HFFc6 (cell line): ENCODE measurements at regions not wholly inside any gene's neighbourhood (a gene's known extent, or its start where the extent isn't known, plus 50 kb on each side); places are given as distances from the start of the nearest gene placed in this dataset.

ENCODE experiments used
- DNase-seq: peaks from one replicate; pipeline ENCODE4 v3.0.0-alpha.2; 2018
- H3K27ac Mint-ChIP-seq: 2 replicates; pipeline ENCODE4 v1.8.0; 2020; ENCODE audit warnings: mild to moderate bottlenecking, mixed read lengths
- H3K27me3 Mint-ChIP-seq: 2 replicates; pipeline ENCODE4 v1.8.0; 2021; ENCODE audit warnings: mild to moderate bottlenecking, moderate library complexity, mixed read lengths; ENCODE audit not compliant: insufficient read depth
- H3K36me3 Mint-ChIP-seq: 2 replicates; pipeline ENCODE4 v1.8.0; 2021; ENCODE audit warnings: low read depth, mixed read lengths
- H3K4me1 Mint-ChIP-seq: 2 replicates; pipeline ENCODE4 v1.8.0; 2020; ENCODE audit warnings: low read depth, mixed read lengths
- H3K4me3 Mint-ChIP-seq: 2 replicates; pipeline ENCODE4 v1.8.0; 2020; ENCODE audit warnings: mild to moderate bottlenecking, moderate library complexity, mixed read lengths
- H3K9me3 Mint-ChIP-seq: 2 replicates; pipeline ENCODE4 v1.8.0; 2020; ENCODE audit warnings: mild to moderate bottlenecking, mixed read lengths
- TF ChIP-seq, protein P1 (sequence below): fragments of 200-600 bp; sonication (generic); IDR thresholded peaks from 2 replicates; pipeline ENCODE4 v1.5.0; 2021; ENCODE audit warnings: antibody characterized with exemption, mild to moderate bottlenecking

DNA sequence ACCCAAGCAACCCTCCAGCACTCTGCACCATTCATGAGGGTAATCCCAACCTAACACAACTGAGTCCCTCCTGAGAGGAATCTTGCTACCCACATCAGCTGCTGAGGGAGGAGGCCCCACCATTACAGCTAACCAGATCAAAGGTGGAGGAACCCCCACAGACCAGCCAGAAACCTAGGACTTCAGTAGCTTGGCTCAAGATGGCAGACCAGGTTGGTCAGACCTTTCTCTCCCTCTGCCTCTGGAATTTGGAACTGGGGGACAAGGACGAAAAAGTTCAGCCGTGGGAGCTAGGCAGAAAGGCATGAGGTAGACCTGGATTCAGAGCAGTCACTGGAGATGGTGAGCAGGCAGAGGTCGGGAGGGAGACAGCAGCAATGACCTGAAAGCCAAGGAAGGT, 101.3 kb upstream of the CACUL1 start:
- Mint-ChIP-seq H3K4me1 (no peaks in the 10 kb centered on the region), H3K27ac (no peak overlapping the region), H3K36me3 (no peaks in the 10 kb centered on the region), H3K9me3 (no peaks in the 10 kb centered on the region), H3K27me3 (peaks cover 25% of the 10 kb centered on the region), H3K4me3 (no peak overlapping the region)
- DNase-seq: no peak
- TF ChIP-seq, protein P1, sequence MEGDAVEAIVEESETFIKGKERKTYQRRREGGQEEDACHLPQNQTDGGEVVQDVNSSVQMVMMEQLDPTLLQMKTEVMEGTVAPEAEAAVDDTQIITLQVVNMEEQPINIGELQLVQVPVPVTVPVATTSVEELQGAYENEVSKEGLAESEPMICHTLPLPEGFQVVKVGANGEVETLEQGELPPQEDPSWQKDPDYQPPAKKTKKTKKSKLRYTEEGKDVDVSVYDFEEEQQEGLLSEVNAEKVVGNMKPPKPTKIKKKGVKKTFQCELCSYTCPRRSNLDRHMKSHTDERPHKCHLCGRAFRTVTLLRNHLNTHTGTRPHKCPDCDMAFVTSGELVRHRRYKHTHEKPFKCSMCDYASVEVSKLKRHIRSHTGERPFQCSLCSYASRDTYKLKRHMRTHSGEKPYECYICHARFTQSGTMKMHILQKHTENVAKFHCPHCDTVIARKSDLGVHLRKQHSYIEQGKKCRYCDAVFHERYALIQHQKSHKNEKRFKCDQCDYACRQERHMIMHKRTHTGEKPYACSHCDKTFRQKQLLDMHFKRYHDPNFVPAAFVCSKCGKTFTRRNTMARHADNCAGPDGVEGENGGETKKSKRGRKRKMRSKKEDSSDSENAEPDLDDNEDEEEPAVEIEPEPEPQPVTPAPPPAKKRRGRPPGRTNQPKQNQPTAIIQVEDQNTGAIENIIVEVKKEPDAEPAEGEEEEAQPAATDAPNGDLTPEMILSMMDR: no peak

GRCh38 chr10:118865998-118866693, 111.4 kb upstream of the CACUL1 start:
- DNase-seq: no peak
- Mint-ChIP-seq H3K9me3 (no peaks in the 10 kb centered on the region), H3K4me3 (no peak overlapping the region), H3K4me1 (peaks cover 10% of the 10 kb centered on the region), H3K36me3 (no peaks in the 10 kb centered on the region), H3K27me3 (peaks cover 9% of the 10 kb centered on the region), H3K27ac (no peak overlapping the region)
- TF ChIP-seq, protein P1: no peak

GRCh38 chr10:118867768-118868167, 113.0 kb upstream of the CACUL1 start:
- TF ChIP-seq, protein P1: no peak
- Mint-ChIP-seq H3K4me3 (no peak overlapping the region), H3K27ac (no peak overlapping the region), H3K9me3 (no peaks in the 10 kb centered on the region), H3K36me3 (no peaks in the 10 kb centered on the region), H3K27me3 (peaks cover 9% of the 10 kb centered on the region), H3K4me1 (peaks cover 14% of the 10 kb centered on the region)
- DNase-seq: no peak

DNA sequence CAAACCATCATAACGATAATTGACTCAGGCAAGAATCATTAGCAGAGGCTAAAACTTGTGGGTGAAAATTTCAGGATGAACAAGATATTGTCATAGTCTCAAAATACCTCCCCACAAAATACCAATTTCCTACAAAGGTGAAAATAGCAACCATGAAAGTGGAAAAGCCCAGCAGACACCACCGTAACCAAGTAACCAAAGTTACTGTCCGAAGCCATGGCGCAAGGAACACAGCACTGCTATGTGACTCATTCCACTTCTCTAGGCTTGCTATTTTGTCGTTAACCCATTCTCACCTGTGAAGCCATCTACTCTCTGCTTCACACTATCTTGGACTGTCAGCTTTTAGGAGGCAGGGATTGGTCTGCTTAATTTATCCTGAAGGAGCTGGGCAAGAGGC, 113.8 kb upstream of the CACUL1 start:
- Mint-ChIP-seq H3K4me1 (peaks cover 22% of the 10 kb centered on the region), H3K27ac (no peak overlapping the region), H3K27me3 (peaks cover 11% of the 10 kb centered on the region), H3K36me3 (no peaks in the 10 kb centered on the region), H3K9me3 (no peaks in the 10 kb centered on the region), H3K4me3 (no peak overlapping the region)
- DNase-seq: no peak
- TF ChIP-seq, protein P1: no peak

GRCh38 chr10:118870467-118871243, 115.9 kb upstream of the CACUL1 start:
- Mint-ChIP-seq H3K4me1 (peaks cover 24% of the 10 kb centered on the region), H3K27ac (no peak overlapping the region), H3K27me3 (peaks cover 8% of the 10 kb centered on the region; the same call in 1 of the 2 replicates), H3K9me3 (no peaks in the 10 kb centered on the region), H3K4me3 (no peak overlapping the region), H3K36me3 (no peaks in the 10 kb centered on the region)
- TF ChIP-seq, protein P1: no peak
- DNase-seq: peak; percentile 62
